ENCODE measurements at regions not wholly inside any gene's neighbourhood (a gene's known extent, or its start where the extent isn't known, plus 50 kb on each side); places are given as distances from the start of the nearest gene placed in this dataset.

GRCh38 chrX:144801786-144802185 lies 445.5 kb upstream of the SPANXN1 start:
- no peak for TF ChIP-seq CTCF (IDR thresholded peaks at IDR 0.05)
- no peak for TF ChIP-seq ZFX (IDR thresholded peaks at IDR 0.05; ENCODE audit: borderline replicate concordance)

Measured in 22Rv1 (cell line).